HG03064 (cell line): ENCODE measurements at regions not wholly inside any gene's neighbourhood (a gene's known extent, or its start where the extent isn't known, plus 50 kb on each side); places are given as distances from the start of the nearest gene placed in this dataset.
"Not testable (repeated sequence)": the region's sequence is repeated elsewhere in the genome, so short reads cannot be mapped to it uniquely, and the experiment has no call there.

Experiments used
- ATAC-seq: cut with Tn5 transposase; IDR thresholded peaks from one replicate; pipeline ENCODE4 v1.9.1; 2021; ENCODE audit warnings: low read depth; ENCODE audit not compliant: unreplicated experiment

DNA sequence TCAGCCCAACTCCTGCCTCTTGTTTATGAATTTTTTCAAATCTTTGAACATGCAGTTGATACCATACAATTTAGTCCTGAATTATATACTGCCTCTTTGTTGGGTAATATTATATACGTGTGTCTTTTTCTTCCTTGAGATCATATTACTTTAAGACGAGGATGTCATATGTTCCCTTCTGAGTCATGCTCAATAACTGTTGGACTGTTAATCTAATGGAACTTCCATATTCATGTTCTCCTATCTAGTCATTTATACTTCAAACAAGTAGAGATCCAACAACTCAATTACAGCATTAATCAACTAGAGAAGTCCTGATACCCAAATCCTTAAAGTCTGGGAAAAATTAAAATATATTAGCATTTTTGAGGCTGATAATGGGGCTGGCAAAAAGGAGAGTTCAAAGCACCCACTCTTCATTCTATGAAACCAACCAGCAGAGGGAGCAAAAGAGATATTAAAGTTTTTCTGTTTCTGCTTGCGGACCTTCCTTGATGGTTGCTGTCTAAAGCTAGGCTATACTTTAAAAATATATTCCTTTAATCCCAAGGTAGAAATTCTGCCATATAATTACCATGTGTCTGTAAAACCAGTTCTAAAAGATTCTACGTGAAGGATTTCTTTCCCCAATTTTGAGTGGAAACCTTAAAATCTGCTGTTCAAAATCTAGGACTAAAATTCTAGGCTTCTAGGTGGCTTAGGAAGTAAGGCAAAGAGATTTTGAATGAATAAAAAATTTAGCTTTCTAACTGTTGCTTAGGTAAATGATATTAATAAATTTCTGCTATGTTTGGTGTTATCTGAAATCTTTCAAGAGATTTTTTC, 498.9 kb downstream of the BCKDHB start:
- ATAC-seq = no peak

DNA sequence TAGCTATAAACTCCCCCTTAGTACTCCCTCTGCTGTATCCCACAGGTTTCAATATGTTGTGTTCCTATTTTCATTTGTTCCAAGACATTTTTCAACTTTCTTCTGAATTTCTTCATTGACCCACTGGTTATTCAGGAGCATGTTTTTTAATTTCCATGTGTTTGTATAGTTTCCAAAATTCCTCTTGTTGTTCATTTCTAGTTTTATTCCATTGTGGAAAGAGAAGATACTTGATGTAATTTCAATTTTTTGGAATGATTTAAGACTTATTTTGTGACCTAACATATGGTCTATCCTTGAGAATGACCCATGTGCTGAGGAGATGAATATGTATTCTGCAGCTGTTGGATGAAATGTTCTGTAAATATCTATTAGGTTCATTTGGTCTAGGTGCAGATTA, 497.2 kb downstream of the BCKDHB start:
- ATAC-seq = no peak

DNA sequence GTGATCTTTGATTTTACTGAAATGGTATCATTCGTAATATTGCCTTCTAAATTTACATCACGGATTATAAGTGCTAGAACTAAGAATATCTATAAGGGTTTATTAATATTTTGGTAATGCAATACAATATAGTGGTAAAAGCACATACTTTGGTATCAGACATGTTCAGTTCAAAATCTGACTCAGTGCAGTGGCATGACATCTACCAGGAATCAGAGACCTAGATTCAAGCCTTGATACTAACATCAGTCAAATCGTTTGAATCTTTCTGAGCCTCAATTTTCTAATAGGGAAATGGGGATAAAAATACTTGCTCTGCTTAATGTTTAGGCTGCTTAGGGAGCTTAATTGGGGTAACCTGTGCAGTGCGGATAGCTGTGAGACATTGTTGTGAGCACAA, 488.0 kb downstream of the BCKDHB start:
- no peak for ATAC-seq

DNA sequence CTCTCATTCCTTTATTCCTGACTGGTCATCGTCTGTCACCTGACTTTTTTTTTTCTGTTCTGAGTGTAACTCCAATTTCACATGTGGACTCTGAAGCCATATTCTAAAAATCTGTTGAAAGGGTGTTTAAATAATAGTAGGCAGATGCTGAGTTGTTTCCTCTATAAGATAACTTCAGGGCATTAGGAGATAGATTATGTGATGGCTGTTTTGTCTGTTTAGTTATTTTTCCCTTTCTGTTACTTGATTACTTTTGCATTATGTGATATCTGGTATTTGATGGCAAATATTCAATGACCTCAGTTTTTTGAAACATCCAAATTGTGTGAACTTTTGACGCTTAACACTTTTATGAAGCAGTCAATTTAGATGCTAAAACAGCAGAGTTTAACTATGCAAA, 486.0 kb downstream of the BCKDHB start:
- no peak for ATAC-seq

DNA sequence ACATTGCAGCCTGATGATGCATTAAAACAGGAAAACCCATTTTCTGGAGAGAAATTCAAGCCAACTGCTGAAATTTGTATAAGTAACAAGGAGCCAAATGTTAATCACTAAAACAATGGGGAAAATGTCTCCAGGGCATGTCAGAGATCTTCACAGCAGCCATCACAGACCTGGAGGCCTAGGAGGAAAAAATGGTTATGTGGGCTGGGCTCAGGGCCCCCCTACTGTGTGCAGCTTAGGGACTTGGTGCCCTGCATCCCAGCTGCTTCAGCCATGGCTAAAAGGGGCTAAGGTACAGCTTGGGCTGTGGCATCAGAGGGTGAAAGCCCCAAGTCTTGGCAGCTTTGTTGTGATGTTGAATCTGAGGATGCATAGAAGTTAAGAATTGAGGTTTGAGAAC, 479.8 kb downstream of the BCKDHB start:
- no peak for ATAC-seq

DNA sequence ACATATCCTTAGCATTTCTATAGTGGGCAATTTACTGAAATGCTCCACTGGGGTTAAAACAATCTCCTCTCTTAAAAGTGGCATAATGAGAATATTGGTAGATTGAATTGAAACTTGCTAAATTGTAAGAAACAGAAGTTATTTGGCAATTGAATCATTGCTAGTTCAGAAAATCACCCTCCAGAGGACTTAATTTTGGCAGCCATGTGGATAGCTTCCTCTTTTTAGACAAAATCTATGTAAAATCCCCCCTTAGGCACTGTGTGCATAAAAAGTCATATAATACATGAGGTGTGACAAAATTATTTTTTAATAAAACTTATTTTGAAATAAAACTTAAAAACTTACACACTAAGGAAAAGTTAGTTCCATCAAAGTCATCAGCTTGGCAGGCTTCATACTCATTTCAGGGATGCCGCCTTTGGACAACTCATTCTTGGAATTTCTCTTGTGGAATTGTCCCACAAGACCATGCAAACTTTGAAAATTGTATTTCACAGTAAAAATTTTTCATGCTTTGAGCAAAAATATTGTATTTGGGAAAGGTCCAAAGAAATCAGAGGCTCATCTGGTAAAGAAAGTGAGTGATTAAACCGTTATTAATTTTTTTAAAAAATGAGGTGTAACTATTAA, 473.0 kb downstream of the BCKDHB start:
- no peak for ATAC-seq

DNA sequence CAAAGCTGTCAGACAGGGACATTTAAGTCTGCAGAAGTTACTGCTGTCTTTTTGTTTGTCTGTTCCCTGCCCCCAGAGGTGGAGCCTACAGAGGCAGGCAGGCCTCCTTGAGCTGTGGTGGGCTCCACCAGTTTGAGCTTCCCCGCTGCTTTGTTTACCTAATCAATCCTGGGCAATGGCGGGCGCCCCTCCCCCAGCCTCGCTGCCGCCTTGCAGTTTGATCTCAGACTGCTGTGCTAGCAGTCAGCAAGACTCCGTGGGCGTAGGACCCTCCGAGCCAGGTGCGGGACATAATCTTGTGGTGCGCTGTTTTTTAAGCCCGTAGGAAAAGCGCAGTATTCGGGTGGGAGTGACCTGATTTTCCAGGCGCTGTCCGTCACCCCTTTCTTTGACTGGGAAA, 466.8 kb downstream of the BCKDHB start:
- ATAC-seq = not testable (repeated sequence)

DNA sequence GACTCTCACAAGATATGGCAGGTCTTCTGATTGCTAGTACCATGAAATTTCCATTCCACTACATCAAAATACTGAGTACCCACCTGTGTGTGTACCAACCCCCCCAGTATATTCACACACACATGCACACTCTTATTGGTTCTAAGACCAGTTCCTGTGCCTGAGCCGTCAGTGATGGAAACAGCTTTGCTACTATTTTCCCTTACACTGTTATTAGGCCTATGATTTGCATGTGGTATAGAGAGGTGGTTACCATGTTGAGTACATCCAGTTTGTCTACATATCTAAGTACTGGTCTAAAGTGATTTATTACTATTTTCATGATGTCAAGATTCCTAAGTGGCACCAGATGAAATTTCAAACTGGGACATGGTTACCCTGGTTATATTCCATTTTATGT, 459.9 kb downstream of the BCKDHB start:
- ATAC-seq = no peak

DNA sequence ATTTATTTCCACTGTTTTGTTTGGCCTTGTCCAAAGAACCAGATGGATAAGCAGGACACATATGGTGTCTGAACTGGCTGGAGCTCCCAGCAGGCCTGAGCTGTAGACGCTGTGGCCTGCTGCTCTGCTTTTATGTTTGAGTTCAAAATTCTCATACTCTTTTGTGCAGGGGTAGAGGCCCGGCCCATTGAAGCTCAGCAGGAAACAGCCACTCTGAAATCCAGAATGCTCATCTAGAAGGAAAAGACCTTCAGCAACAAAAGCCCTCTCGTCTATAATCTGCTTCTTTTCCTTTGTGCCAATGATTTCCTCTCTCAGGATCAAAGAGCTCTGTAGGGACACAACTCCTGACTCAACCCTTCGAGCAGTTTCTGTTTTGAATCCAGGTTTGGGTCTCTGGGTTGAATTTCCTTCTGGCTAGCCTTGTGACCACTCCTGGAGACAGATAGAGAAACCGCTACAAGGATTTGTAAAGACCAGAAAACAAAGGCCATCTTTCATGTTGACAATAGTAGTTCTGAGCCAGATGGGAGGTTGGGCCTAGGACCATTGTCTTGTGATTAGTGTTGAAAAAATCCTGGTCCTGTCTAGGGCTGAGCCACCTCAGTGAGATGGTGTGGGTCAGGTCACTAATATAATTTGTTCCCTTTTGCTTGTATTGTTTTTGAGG, 446.7 kb downstream of the BCKDHB start:
- no peak for ATAC-seq

DNA sequence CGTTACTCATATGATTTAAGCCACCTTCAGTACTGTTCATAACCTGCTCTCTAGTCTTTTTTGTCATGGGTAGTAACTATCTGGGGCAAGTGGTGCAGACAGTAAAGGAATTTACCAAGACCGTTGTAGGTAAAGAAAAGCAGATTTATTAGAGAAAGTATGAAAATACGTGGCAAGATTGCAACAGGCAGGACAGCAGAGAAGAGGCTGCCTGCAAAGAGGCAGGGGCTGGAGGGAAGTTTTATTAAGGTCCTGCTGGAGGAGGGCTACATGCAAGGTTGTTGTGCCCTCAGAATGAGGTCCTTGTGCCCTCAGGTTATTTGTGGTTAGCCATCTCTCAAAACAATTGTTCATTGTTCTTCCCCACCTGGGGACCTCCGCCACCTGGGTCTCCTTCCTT, 444.3 kb downstream of the BCKDHB start:
- no peak for ATAC-seq

DNA sequence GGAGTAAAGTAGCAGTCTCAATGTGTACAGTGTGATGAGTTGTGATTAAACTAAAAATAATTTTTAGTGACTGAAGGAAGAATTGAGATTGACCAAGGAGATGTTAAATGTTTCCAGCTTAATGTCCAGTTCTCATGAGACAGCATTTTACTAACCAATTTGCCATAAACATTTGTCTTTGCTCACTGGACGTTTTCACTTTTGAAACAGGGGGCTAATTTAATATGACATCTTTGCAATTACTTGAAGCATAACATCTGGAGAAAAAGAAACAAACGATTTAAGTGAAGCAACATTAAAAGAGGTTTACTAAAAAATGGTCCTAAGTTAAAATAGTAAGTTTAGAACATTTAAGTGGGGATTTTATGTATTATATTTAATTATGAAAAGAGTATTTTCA, 443.8 kb downstream of the BCKDHB start:
- no peak for ATAC-seq

DNA sequence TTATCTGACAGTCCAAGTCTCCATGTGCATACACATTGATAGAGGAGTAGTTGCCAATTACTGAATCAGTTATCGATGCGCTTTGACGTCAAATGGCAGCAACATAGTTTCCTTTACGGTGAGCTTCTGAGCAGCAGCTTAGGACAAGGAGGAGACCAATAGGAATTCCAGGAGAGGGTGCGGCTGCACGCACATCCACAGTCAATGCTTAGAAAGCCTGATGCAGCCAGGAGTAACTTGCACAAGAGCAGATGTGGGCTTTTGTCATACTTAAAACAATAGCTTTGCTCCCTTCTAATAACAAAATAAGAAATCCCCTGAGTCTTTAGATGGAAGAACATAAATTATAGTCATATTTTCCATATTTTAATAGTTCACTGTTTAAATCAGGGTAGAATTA, 442.1 kb downstream of the BCKDHB start:
- no peak for ATAC-seq

DNA sequence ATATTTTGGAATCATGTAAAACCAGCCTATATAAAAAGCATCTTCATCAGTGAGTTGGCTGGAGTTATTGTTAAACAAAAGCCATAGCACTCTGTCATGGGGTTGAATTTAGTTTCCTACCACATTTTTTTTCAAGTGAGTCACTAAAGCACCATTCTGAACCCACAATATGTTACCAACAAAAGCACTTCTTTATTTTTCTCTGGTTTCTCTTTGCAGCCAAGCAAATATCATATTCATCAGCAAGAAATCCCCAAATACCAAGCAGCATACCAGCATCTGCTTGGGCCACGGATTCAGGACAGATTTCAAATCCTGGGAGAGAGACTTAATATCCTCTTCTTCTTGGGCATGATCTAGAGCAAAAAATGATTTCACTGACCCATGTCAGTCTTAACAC, 441.4 kb downstream of the BCKDHB start:
- peak; percentile 54 for ATAC-seq

DNA sequence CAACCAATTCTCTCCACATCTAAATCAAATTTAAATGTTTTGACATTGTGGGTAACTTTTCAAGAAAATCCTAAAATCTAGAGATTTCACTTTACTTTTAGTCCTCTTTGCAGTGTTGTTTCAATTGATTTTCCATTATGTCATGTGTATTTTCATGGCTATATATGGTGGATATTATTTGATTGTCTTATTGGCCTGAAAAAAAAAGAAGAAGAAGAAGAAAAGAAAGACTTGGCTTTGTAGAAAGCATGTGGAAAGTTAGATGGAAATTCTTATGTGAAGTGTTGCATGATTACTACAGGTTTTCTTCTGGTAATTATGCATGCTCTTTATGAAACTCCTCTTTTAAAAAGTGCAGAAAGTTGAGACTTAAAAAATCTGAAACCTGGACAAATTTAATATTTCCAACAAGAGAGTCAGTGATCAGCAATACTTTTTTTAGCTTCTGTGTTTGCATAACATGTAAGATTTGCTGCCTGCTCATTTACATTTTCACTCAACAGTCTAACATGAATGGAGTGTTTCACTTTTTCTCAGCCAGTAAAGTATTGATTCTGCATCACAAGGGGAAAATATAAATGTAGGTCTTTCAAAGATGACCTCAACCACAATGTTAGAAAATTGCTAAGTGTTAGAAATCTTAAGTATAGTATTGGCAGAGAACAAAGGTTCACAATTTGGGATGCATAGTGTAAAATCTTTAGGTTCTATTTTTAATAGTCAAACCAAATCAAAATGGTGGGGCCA, 438.7 kb downstream of the BCKDHB start:
- no peak for ATAC-seq

DNA sequence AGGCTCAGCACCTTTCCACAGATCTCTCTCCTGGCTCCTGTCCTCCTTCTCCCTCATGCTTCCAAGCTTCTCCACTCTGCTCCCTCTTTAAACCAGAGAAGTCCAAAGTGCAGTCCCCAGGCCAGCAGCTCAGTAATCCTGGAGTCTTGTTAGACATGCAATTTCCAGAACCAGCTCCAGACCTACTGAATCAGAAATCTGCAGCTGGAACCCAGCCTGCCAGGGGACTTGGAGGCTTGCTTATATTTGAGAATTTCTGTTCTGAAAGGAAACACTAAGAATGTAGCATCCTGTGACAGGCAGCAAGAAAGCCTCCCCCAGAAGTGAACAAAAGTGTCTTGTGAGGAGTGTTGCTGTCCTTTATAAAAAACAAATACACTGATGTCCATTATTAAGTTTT, 438.1 kb downstream of the BCKDHB start:
- no peak for ATAC-seq

DNA sequence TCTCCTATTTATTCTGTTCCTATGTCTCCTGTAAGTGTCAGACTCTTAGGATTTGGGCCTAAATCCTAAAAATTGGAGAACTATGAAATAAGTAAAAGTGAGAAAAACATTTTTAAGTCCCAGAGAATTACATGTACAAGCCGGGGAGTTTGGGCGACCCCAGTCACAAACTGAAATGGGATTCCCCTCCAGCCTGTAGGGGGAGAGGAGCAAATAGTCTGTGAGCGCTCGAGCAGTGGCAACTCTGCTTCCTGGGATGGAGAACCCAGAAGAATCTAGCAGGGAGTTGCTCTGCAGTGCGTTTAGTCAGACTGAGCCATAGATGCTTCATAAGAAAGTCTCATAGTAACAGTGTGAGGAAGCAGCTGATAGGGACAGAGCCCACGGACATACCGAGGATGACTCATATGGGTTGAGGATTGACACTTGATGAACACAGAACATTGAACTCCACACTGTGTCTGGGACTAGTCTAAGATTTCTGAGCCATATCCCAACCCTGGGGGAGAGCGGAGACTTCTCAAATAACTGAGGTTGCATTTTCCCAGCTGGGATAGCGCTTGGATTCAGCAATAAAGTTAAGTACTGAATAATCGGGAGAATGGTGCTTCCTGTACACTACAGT, 437.2 kb downstream of the BCKDHB start:
- ATAC-seq = no peak

DNA sequence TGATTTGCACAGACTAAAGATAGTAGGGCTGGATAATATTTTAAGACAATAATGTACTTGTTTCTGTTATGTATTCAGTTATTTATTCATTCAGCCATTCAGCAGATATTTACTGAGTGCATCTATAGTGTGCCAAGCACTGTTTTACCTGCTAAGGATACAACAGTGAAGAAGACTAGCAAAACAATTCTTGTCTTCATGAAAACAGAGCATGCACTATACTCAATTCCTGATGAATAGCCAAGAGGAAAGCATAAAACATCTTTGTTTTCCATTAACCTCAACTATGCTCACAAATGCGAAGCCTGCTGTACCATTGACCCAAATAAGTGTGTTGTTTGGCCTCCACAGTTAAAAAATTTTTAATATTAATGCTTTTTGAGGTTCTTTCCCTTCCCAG, 436.7 kb downstream of the BCKDHB start:
- ATAC-seq = no peak

DNA sequence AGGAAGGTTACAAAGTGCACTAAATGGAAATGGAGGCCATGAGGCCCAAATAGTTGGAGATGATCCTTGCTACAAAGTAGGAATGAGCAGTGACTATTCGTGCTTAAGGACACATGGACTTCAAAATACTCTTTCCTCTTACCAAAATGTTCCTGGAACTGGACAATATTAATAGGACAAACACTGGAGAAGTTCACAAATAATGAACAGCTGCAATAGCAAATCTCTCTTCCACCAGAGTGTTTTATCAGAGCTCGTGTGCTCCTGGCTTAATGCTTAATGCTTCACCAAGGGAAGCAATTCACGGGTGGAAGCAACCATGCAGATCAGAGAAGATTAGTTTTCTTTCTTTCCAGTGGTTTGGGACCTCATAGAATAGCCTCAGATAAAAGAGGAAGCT, 435.4 kb downstream of the BCKDHB start:
- no peak for ATAC-seq

DNA sequence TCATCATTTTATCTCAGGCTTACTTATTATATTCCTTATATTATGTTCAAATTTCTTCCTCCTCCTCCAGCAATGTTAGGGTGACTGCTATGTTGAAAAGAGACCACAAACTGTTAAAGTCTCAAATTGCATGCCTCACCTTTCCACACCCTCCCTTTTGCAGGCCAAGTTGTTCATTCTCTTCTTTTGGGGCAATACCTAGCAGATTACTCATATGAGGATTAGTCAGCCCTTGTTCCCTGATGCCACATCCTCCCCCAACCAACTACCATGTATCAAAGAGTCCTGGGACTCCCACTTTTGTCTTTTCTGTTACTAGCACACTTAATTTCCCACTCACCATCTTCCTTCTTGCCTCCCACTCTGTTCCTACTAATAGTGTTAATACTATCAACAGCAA, 434.7 kb downstream of the BCKDHB start:
- ATAC-seq = no peak

DNA sequence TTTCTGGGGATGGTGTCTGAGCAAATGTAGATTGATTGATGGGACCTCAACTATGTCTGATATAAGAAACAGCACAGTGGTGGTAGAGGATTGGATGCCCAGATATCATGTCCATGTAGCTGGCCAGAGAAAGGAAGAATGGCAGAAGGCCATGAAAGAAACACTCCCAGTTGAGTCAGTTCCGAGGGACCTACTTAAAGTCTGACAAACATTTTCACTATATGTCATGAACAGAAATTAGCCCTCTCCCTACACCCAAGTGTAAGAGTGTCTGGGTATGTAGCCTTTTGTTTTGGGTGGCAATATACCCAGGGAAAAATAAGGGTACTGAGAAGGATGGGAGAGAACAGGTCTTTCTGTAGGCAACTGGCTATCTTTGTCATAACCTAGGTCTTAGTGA, 434.2 kb downstream of the BCKDHB start:
- ATAC-seq = no peak
